GM19239 (cell line): ENCODE measurements at regions not wholly inside any gene's neighbourhood (a gene's known extent, or its start where the extent isn't known, plus 50 kb on each side); places are given as distances from the start of the nearest gene placed in this dataset.

Experiments used
- DNase-seq: peaks from one replicate; pipeline ENCODE4 v3.0.0; 2011; ENCODE audit warnings: low spot score; ENCODE audit not compliant: insufficient read length
- FAIRE-seq: peaks from 2 replicates; lab custom pipeline; 2011; peaks lifted over from hg19 to GRCh38; lab: Jason Lieb, UNC

GRCh38 chr16:26189536-26189935, 497.8 kb downstream of the HS3ST4 start:
- no peak for FAIRE-seq
- no peak for DNase-seq

- no peak for DNase-seq
- FAIRE-seq = no peak
Observed at GRCh38 chr16:26194526-26194925, 502.8 kb downstream of the HS3ST4 start.

- FAIRE-seq (no peak), DNase-seq (no peak)
Observed at GRCh38 chr16:26195225-26195624, 503.5 kb downstream of the HS3ST4 start.

- FAIRE-seq = no peak
Observed at GRCh38 chr16:26196310-26196709, 504.6 kb downstream of the HS3ST4 start.

GRCh38 chr16:26196802-26197201, 505.0 kb downstream of the HS3ST4 start:
- DNase-seq (no peak), FAIRE-seq (no peak)

More at GRCh38 chr16:26196310-26196709, 504.6 kb downstream of the HS3ST4 start:
- DNase-seq = no peak

GRCh38 chr16:26197707-26198106, 505.9 kb downstream of the HS3ST4 start:
- FAIRE-seq (no peak), DNase-seq (no peak)

GRCh38 chr16:26198221-26198620, 506.5 kb downstream of the HS3ST4 start:
- FAIRE-seq = no peak
- DNase-seq = no peak

- DNase-seq = no peak
- no peak for FAIRE-seq
Observed at GRCh38 chr16:26204138-26204537, 512.4 kb downstream of the HS3ST4 start.

- DNase-seq = no peak
- no peak for FAIRE-seq
Observed at GRCh38 chr16:26211542-26211941, 519.8 kb downstream of the HS3ST4 start.

- DNase-seq = no peak
- FAIRE-seq = no peak
Observed at GRCh38 chr16:26212599-26212998, 520.8 kb downstream of the HS3ST4 start.

- FAIRE-seq (no peak), DNase-seq (no peak)
Observed at GRCh38 chr16:26214581-26215174, 522.9 kb downstream of the HS3ST4 start.

- no peak for FAIRE-seq
- DNase-seq = no peak
Observed at GRCh38 chr16:26220894-26221293, 529.1 kb downstream of the HS3ST4 start.

- FAIRE-seq (no peak), DNase-seq (no peak)
Observed at GRCh38 chr16:26231647-26232046, 539.9 kb downstream of the HS3ST4 start.

GRCh38 chr16:26240807-26241206, 549.0 kb downstream of the HS3ST4 start:
- DNase-seq = no peak
- FAIRE-seq = no peak

GRCh38 chr16:26247063-26247462, 555.3 kb downstream of the HS3ST4 start:
- FAIRE-seq = no peak

GRCh38 chr16:26252598-26252997, 560.8 kb downstream of the HS3ST4 start:
- FAIRE-seq (no peak), DNase-seq (no peak)

More at GRCh38 chr16:26247063-26247462, 555.3 kb downstream of the HS3ST4 start:
- DNase-seq = no peak

- DNase-seq = no peak
- FAIRE-seq = no peak
Observed at GRCh38 chr16:26261621-26262020, 569.9 kb downstream of the HS3ST4 start.

- FAIRE-seq = no peak
- no peak for DNase-seq
Observed at GRCh38 chr16:26263406-26263805, 571.6 kb downstream of the HS3ST4 start.

- FAIRE-seq = no peak
Observed at GRCh38 chr16:26267641-26268040, 575.9 kb downstream of the HS3ST4 start.

GRCh38 chr16:26269673-26270072, 577.9 kb downstream of the HS3ST4 start:
- no peak for FAIRE-seq

More at GRCh38 chr16:26267641-26268040, 575.9 kb downstream of the HS3ST4 start:
- DNase-seq = no peak

GRCh38 chr16:26273607-26274006, 581.8 kb downstream of the HS3ST4 start:
- FAIRE-seq = no peak
- no peak for DNase-seq

More at GRCh38 chr16:26269673-26270072, 577.9 kb downstream of the HS3ST4 start:
- no peak for DNase-seq

- no peak for FAIRE-seq
Observed at GRCh38 chr16:26275021-26275590, 583.3 kb downstream of the HS3ST4 start.

More at GRCh38 chr16:26275021-26275590, 583.3 kb downstream of the HS3ST4 start:
- DNase-seq = no peak
